ENCODE measurements at regions not wholly inside any gene's neighbourhood (a gene's known extent, or its start where the extent isn't known, plus 50 kb on each side); places are given as distances from the start of the nearest gene placed in this dataset.

DNA sequence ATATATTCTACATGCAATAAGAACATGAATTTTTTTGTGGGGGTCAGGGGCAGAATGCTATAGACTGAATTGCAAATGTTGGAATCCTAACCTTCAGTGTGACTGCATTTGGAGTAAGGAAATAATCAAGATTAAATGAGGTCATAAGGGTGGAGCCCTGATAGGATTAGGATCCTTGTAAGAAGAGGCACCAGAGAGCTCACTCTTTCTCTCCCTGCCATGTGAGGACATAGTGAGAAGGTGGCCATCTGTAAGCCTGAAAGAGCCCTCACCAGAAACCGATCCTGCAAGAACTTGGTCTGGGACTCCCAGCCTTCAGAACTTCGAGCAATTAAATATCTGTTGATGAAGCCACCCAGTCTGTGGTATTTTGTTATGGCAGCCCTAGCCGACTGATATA is 70.3 kb upstream of the SOX13 start (continued):
- TF ChIP-seq, protein P1, sequence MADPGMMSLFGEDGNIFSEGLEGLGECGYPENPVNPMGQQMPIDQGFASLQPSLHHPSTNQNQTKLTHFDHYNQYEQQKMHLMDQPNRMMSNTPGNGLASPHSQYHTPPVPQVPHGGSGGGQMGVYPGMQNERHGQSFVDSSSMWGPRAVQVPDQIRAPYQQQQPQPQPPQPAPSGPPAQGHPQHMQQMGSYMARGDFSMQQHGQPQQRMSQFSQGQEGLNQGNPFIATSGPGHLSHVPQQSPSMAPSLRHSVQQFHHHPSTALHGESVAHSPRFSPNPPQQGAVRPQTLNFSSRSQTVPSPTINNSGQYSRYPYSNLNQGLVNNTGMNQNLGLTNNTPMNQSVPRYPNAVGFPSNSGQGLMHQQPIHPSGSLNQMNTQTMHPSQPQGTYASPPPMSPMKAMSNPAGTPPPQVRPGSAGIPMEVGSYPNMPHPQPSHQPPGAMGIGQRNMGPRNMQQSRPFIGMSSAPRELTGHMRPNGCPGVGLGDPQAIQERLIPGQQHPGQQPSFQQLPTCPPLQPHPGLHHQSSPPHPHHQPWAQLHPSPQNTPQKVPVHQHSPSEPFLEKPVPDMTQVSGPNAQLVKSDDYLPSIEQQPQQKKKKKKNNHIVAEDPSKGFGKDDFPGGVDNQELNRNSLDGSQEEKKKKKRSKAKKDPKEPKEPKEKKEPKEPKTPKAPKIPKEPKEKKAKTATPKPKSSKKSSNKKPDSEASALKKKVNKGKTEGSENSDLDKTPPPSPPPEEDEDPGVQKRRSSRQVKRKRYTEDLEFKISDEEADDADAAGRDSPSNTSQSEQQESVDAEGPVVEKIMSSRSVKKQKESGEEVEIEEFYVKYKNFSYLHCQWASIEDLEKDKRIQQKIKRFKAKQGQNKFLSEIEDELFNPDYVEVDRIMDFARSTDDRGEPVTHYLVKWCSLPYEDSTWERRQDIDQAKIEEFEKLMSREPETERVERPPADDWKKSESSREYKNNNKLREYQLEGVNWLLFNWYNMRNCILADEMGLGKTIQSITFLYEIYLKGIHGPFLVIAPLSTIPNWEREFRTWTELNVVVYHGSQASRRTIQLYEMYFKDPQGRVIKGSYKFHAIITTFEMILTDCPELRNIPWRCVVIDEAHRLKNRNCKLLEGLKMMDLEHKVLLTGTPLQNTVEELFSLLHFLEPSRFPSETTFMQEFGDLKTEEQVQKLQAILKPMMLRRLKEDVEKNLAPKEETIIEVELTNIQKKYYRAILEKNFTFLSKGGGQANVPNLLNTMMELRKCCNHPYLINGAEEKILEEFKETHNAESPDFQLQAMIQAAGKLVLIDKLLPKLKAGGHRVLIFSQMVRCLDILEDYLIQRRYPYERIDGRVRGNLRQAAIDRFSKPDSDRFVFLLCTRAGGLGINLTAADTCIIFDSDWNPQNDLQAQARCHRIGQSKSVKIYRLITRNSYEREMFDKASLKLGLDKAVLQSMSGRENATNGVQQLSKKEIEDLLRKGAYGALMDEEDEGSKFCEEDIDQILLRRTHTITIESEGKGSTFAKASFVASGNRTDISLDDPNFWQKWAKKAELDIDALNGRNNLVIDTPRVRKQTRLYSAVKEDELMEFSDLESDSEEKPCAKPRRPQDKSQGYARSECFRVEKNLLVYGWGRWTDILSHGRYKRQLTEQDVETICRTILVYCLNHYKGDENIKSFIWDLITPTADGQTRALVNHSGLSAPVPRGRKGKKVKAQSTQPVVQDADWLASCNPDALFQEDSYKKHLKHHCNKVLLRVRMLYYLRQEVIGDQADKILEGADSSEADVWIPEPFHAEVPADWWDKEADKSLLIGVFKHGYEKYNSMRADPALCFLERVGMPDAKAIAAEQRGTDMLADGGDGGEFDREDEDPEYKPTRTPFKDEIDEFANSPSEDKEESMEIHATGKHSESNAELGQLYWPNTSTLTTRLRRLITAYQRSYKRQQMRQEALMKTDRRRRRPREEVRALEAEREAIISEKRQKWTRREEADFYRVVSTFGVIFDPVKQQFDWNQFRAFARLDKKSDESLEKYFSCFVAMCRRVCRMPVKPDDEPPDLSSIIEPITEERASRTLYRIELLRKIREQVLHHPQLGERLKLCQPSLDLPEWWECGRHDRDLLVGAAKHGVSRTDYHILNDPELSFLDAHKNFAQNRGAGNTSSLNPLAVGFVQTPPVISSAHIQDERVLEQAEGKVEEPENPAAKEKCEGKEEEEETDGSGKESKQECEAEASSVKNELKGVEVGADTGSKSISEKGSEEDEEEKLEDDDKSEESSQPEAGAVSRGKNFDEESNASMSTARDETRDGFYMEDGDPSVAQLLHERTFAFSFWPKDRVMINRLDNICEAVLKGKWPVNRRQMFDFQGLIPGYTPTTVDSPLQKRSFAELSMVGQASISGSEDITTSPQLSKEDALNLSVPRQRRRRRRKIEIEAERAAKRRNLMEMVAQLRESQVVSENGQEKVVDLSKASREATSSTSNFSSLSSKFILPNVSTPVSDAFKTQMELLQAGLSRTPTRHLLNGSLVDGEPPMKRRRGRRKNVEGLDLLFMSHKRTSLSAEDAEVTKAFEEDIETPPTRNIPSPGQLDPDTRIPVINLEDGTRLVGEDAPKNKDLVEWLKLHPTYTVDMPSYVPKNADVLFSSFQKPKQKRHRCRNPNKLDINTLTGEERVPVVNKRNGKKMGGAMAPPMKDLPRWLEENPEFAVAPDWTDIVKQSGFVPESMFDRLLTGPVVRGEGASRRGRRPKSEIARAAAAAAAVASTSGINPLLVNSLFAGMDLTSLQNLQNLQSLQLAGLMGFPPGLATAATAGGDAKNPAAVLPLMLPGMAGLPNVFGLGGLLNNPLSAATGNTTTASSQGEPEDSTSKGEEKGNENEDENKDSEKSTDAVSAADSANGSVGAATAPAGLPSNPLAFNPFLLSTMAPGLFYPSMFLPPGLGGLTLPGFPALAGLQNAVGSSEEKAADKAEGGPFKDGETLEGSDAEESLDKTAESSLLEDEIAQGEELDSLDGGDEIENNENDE (IDR thresholded peaks at IDR 0.05; ENCODE audit: insufficient replicate concordance, low read length): no peak
- no peak for TF ChIP-seq SP1 (IDR thresholded peaks at IDR 0.05; ENCODE audit: low read depth, low read length)
